Renal cortex interstitium (tissue), 11 donors: ENCODE measurements at regions not wholly inside any gene's neighbourhood (a gene's known extent, or its start where the extent isn't known, plus 50 kb on each side); places are given as distances from the start of the nearest gene placed in this dataset.

Source experiments
- DNase-seq, 11 donors: peaks; one replicate each; pipeline ENCODE4 v3.0.0-alpha.2; 2013; ENCODE audit warnings: low read depth in 9 of 11, low spot score in 4 of 11; ENCODE audit errors: extremely low read depth in 1 of 11

GRCh38 chr1:221303623-221304022, 424.4 kb downstream of the HLX start:
- DNase-seq, result no peak

- no peak for DNase-seq
Observed at GRCh38 chr1:221306239-221306638, 427.0 kb downstream of the HLX start.

GRCh38 chr1:221308534-221309511, 429.6 kb downstream of the HLX start:
- no peak for DNase-seq

- DNase-seq, result no peak
Observed at GRCh38 chr1:221309723-221310122, 430.5 kb downstream of the HLX start.

- no peak for DNase-seq
Observed at GRCh38 chr1:221310180-221310579, 430.9 kb downstream of the HLX start.

GRCh38 chr1:221315330-221315729, 426.6 kb downstream of the DUSP10 start:
- no peak for DNase-seq

- DNase-seq, result no peak
Observed at GRCh38 chr1:221316491-221317056, 425.3 kb downstream of the DUSP10 start.

GRCh38 chr1:221317537-221317936, 424.4 kb downstream of the DUSP10 start:
- no peak for DNase-seq

- DNase-seq, result peak in 2 of 11 donors; percentile 17 to 24
Observed at GRCh38 chr1:221327954-221328353, 413.9 kb downstream of the DUSP10 start.

- no peak for DNase-seq
Observed at GRCh38 chr1:221328371-221328770, 413.5 kb downstream of the DUSP10 start.

- no peak for DNase-seq
Observed at GRCh38 chr1:221331273-221332183, 410.4 kb downstream of the DUSP10 start.

- peak in 1 of 11 donors; percentile 16 for DNase-seq
Observed at GRCh38 chr1:221334062-221334461, 407.8 kb downstream of the DUSP10 start.

GRCh38 chr1:221335161-221336101, 406.5 kb downstream of the DUSP10 start:
- DNase-seq, result peak in 5 of 11 donors; percentile 11 to 38 (median 17)

- DNase-seq, result no peak
Observed at GRCh38 chr1:221336126-221336525, 405.8 kb downstream of the DUSP10 start.

- no peak for DNase-seq
Observed at GRCh38 chr1:221337106-221337505, 404.8 kb downstream of the DUSP10 start.

- DNase-seq, result no peak
Observed at GRCh38 chr1:221343136-221343535, 398.8 kb downstream of the DUSP10 start.

GRCh38 chr1:221343607-221344006, 398.3 kb downstream of the DUSP10 start:
- DNase-seq, result no peak

GRCh38 chr1:221344693-221345092, 397.2 kb downstream of the DUSP10 start:
- no peak for DNase-seq
